GM12891 (cell line): ENCODE measurements at regions not wholly inside any gene's neighbourhood (a gene's known extent, or its start where the extent isn't known, plus 50 kb on each side); places are given as distances from the start of the nearest gene placed in this dataset.

Source experiments
- POLR2A ChIP-seq: IDR thresholded peaks from 2 replicates; pipeline ENCODE4 v1.6.1; 2011; ENCODE audit warnings: low read depth, low read length, control low read depth
- POLR2AphosphoS5 ChIP-seq: IDR thresholded peaks from 2 replicates; pipeline ENCODE4 v1.6.1; 2011; ENCODE audit warnings: low read depth, low read length, control low read depth
- SPI1 ChIP-seq: IDR thresholded peaks from 2 replicates; pipeline ENCODE4 v1.6.1; 2011; ENCODE audit warnings: low read depth, low read length, control low read depth
- TAF1 ChIP-seq: IDR thresholded peaks from 2 replicates; pipeline ENCODE4 v1.6.1; 2011; ENCODE audit warnings: low read depth, low read length, control low read depth

GRCh38 chr4:187663076-187663475 lies 332.5 kb upstream of the ZFP42 start:
- TF ChIP-seq POLR2A: no peak
- TF ChIP-seq TAF1: no peak
- TF ChIP-seq POLR2AphosphoS5: no peak
- TF ChIP-seq SPI1: no peak
